Gastroesophageal sphincter (tissue), 3 donors: ENCODE measurements at regions not wholly inside any gene's neighbourhood (a gene's known extent, or its start where the extent isn't known, plus 50 kb on each side); places are given as distances from the start of the nearest gene placed in this dataset.

Source experiments
- POLR2AphosphoS5 ChIP-seq: sonication (generic); formaldehyde crosslinking; IDR thresholded peaks from one replicate; pipeline ENCODE4 v1.6.1; 2017; ENCODE audit warnings: antibody characterized with exemption
- TF ChIP-seq, protein P1 (sequence below), 4 experiments: fragments of 200-600 bp in 2 of 4; fragments of 450-650 bp in 2 of 4; sonication (generic) in 1 of 4; IDR thresholded peaks; one replicate each; pipeline ENCODE4 v1.5.1; 2017 to 2019; ENCODE audit warnings: antibody characterized with exemption in 4 of 4, mild to moderate bottlenecking in 2 of 4, moderate library complexity in 2 of 4

DNA sequence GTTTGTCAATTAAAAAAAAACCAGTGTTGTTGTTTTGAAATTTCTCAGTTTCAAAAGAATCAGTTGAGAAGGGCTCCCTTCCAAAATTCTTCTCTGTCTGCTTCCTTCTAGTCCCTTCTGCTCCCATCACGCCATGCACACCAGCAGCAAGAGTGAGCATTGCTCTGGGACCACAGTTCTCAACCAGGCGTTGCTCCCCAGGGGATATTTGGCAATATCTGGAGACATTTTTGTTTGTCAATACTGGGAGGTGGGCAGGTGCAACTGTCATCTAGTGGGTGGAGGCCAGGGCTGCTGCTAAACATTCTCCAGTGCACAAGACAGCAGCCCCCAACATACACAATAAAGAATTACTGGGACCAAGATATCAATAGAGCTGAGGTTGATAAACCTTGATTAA is 74.8 kb upstream of the EGFL6 start:
- TF ChIP-seq, protein P1, sequence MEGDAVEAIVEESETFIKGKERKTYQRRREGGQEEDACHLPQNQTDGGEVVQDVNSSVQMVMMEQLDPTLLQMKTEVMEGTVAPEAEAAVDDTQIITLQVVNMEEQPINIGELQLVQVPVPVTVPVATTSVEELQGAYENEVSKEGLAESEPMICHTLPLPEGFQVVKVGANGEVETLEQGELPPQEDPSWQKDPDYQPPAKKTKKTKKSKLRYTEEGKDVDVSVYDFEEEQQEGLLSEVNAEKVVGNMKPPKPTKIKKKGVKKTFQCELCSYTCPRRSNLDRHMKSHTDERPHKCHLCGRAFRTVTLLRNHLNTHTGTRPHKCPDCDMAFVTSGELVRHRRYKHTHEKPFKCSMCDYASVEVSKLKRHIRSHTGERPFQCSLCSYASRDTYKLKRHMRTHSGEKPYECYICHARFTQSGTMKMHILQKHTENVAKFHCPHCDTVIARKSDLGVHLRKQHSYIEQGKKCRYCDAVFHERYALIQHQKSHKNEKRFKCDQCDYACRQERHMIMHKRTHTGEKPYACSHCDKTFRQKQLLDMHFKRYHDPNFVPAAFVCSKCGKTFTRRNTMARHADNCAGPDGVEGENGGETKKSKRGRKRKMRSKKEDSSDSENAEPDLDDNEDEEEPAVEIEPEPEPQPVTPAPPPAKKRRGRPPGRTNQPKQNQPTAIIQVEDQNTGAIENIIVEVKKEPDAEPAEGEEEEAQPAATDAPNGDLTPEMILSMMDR (IDR thresholded peaks at IDR 0.05) = no peak
- no peak for TF ChIP-seq POLR2AphosphoS5
